ENCODE measurements at regions not wholly inside any gene's neighbourhood (a gene's known extent, or its start where the extent isn't known, plus 50 kb on each side); places are given as distances from the start of the nearest gene placed in this dataset.
"Not testable (repeated sequence)": the region's sequence is repeated elsewhere in the genome, so short reads cannot be mapped to it uniquely, and the experiment has no call there.

GRCh38 chr5:57002959-57003485, 51.1 kb upstream of the MIER3 start:
- DNase-seq (ENCODE audit: low read depth): no peak

- not testable (repeated sequence) for DNase-seq (ENCODE audit: low read depth)
Measured at GRCh38 chr5:57003566-57003965, 51.6 kb upstream of the MIER3 start.

- no peak for DNase-seq (ENCODE audit: low read depth)
Measured at GRCh38 chr5:57004800-57005199, 52.9 kb upstream of the MIER3 start.

GRCh38 chr5:57007344-57007743, 55.4 kb upstream of the MIER3 start:
- no peak for DNase-seq (ENCODE audit: low read depth)

- DNase-seq (ENCODE audit: low read depth): no peak
Measured at GRCh38 chr5:57009811-57010210, 57.9 kb upstream of the MIER3 start.

GRCh38 chr5:57010786-57011185, 58.9 kb upstream of the MIER3 start:
- no peak for DNase-seq (ENCODE audit: low read depth)

GRCh38 chr5:57012511-57012910, 60.6 kb upstream of the MIER3 start:
- no peak for DNase-seq (ENCODE audit: low read depth)

- DNase-seq (ENCODE audit: low read depth): no peak
Measured at GRCh38 chr5:57025961-57026360, 74.0 kb upstream of the MIER3 start.

- no peak for DNase-seq (ENCODE audit: low read depth)
Measured at GRCh38 chr5:57028161-57028560, 76.2 kb upstream of the MIER3 start.

GRCh38 chr5:57032151-57032551, 80.2 kb upstream of the MIER3 start:
- no peak for DNase-seq (ENCODE audit: low read depth)

GRCh38 chr5:57033103-57033502, 81.2 kb upstream of the MIER3 start:
- DNase-seq (ENCODE audit: low read depth): no peak

- DNase-seq (ENCODE audit: low read depth): no peak
Measured at GRCh38 chr5:57033503-57033902, 81.6 kb upstream of the MIER3 start.

- DNase-seq (ENCODE audit: low read depth): no peak
Measured at GRCh38 chr5:57034201-57034916, 82.4 kb upstream of the MIER3 start.

GRCh38 chr5:57035955-57036354, 84.0 kb upstream of the MIER3 start:
- DNase-seq (ENCODE audit: low read depth): no peak

GRCh38 chr5:57036761-57037160, 84.8 kb upstream of the MIER3 start:
- DNase-seq (ENCODE audit: low read depth): peak; percentile 3

- DNase-seq (ENCODE audit: low read depth): no peak
Measured at GRCh38 chr5:57037355-57037754, 85.4 kb upstream of the MIER3 start.

GRCh38 chr5:57041570-57041969, 89.6 kb upstream of the MIER3 start:
- no peak for DNase-seq (ENCODE audit: low read depth)

GRCh38 chr5:57042524-57042931, 90.6 kb upstream of the MIER3 start:
- no peak for DNase-seq (ENCODE audit: low read depth)

- DNase-seq (ENCODE audit: low read depth): no peak
Measured at GRCh38 chr5:57054135-57054534, 102.2 kb upstream of the MIER3 start.

GRCh38 chr5:57054671-57055070, 102.7 kb upstream of the MIER3 start:
- no peak for DNase-seq (ENCODE audit: low read depth)

- DNase-seq (ENCODE audit: low read depth): no peak
Measured at GRCh38 chr5:57055731-57056130, 103.8 kb upstream of the MIER3 start.

GRCh38 chr5:57063773-57064172, 110.1 kb upstream of the GPBP1 start:
- no peak for DNase-seq (ENCODE audit: low read depth)

GRCh38 chr5:57066924-57067596, 106.8 kb upstream of the GPBP1 start:
- DNase-seq (ENCODE audit: low read depth): no peak

- DNase-seq (ENCODE audit: low read depth): no peak
Measured at GRCh38 chr5:57067597-57067924, 106.3 kb upstream of the GPBP1 start.

Measured in HS-5 (cell line).